NOMO-1 treated with dmso at 0.1 percent for 144 hours (cell line): ENCODE measurements at regions not wholly inside any gene's neighbourhood (a gene's known extent, or its start where the extent isn't known, plus 50 kb on each side); places are given as distances from the start of the nearest gene placed in this dataset.
"Not testable (repeated sequence)": the region's sequence is repeated elsewhere in the genome, so short reads cannot be mapped to it uniquely, and the experiment has no call there.

ENCODE experiments used
- DNase-seq: peaks from one replicate; lab custom pipeline; 2025; ENCODE audit not compliant: unreplicated experiment; lab: John Stamatoyannopoulos, UW

DNA sequence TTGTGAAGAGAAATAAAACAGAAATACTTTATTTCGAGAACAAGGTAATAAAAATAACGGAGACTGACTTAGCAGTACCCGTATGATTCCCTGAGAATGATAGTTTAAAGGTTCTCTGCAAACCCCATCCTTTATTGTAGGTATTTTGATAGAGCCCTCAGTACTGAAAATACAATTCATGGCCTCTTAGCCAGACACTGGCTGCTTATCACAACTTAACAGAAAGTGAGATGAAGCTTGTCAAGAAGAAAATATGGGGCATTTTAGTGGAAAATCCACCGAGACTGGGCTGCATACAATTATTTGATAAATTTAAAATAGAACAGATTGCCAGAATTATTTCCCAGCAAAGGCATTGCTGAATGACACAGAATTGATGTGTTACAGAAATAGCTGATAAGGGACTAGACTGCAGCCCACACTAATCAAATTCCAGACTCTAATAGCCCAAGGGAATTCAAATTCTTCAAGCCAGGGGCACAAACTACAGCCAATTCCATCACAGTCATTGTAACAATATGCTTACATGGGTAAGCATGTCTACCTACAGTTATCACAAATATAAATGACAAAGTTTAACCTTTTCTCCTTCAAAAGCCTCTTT, 521.9 kb downstream of the PLOD2 start:
- DNase-seq = no peak

DNA sequence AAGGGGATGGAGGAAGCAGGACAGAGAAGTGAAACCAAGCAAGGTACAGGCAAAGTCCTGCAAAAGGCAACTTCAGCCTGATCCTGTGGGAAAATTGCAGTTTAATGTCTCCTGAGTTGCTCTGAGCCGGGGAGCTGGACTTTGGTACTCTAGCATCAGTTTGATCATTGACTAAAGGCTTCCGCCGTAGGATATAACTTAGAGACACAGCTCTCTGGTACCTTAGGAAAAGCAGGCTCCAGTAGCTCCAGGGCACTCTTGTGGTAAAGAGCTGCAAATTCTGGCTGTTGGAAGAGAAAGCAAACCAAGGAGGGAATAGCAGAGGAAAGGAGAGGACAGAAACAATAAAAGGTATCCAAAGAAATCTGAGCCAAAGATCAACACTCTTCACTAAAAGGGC, 521.1 kb downstream of the PLOD2 start:
- DNase-seq = no peak

DNA sequence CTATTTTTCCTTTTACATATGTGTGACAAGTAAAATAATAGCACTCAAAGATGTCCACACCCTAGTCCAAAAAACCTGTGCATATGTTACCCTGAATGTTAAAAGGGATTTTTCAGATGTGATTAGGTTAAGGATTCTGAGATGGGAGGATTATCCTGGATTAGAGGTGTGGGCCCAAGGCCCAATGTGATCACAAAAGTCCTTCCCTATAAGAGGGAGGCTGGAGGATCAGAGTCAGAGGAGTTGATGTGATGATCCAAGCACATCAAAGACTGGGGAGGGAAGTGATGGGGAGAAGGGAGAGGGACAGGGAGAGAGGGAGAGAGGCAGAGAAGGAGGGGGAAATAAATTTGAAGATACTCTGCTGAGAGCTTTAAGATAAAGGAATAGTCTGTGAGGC, 512.6 kb downstream of the PLOD2 start:
- DNase-seq = no peak

DNA sequence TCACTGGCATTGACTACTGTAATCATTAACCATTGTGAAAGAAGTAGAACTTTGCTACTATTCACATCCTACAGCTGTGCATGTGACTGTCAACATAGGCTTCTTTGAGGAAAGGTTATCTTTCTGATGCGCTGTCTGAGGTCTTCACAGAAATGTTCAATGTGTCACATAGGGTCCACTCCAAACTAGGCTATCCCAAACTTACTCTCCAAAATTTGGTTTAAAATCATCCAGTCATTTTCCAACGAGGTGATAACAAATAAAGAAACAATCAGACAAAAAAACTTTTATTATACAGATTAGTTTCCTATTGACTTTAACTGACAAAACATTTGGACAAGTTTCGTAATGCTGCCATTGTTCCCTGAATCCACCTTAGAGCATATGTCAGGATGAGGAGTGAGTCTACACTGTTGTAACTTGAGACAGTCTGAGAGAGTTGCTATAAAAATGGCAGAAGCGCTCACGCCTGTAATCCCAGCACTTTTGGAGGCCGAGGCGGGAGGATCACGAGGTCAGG, 511.6 kb downstream of the PLOD2 start:
- DNase-seq = no peak

DNA sequence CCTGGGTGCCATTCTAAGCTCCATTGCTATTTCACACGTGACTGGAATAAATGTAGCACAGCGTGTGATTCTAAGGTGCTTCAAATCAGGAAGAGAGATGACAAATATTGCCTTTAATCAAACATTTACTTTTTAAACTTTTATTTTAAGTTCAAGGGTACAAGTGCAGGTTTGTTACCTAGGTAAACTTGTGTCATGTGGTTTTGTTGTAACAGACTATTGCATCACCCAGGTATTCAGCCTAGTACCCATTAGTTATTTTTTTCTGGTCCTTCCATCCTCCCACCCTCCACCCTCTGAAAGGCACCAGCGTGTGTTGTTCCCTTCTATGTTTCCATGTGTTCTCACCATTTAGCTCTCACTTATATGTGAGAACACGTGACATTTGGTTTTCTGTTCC, 510.8 kb downstream of the PLOD2 start:
- no peak for DNase-seq

DNA sequence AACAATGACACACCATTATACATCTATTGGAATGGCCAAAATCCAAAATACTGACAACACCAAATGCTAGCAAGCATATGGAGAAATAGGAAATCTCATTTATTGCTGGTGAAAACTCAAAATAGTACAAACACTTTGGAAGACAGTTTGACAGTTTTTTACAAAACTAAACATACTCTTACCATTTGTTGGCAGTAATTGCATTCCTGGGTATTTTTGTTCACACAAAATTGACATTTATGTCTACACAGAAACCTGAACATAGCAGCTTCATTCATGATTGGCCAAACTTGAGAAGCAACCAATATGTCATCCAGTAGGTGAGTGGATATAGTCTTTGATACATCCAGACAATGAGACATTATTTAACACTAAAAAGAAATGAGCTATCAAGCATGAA, 489.9 kb downstream of the PLOD2 start:
- DNase-seq = no peak

DNA sequence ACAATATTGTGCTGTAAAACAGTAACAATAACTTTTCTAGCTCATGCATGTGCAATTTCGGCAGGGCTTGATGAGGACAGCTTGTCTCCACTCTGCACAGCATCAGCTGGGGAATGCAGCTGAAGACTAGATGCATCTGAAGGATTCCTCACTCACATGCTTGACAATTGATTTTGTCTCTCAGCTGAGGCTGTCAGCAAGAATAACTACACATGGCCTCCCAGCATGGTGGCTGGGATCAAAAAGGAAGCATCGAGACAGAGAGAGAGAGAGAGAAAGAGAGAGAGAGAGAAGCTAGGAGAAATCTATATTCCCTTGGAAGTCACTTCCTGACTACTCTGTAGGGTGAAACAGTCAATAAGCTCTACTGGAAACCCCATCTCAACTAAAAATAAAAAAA, 487.1 kb downstream of the PLOD2 start:
- no peak for DNase-seq

DNA sequence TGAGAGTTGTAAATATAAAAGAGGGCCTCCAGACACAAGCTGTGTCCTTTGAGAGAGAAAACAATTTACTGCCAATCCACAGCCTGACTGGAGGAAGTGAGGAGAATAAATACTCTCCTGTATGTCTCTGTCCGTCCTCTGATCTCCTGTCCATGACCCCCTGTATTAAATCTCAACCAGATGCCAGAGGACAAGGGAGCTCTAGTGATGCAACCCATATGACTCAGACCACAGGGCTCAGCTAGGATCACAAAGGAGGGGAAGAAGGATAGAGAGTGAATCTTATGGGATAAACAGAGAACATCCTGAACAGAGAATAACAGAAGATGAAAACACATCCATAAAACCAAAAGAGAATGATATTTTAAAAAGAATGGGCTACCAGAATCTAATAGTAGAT, 482.6 kb downstream of the PLOD2 start:
- no peak for DNase-seq

DNA sequence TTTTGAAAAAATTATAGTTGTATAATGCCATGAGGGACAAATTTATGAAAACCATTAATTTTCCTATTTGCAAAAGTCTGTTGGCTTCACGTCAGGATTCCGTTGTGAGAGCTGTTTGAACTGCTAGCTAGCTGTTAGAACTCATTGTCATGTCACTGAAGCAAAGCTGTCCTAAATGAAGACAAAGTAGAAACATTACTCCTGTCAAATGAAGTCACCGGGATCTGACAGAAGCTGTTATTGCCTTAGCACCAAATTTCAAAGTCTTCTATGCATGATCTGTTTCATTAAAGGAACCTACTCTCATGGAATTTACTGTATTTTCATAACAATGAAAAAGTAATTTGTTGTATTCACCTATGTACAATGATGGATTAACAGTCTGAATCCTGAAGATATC, 479.8 kb downstream of the PLOD2 start:
- DNase-seq = no peak

DNA sequence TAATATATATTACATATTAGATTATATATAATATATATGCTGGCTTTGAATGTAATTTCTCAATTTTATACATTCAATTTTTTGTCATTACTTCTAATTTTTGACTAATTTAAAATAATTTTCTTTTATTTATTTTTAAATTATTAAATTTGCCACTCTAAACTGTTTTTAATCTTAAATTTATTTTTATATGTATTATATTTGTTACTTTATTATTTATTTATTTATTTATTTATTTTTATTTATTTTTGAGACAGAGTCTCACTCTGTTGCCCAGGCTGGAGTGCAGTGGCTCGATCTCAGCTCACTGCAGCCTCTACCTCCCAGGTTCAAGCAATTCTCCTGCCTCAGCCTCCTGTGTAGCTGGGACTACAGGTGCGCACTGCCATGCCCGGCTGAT, 473.0 kb downstream of the PLOD2 start:
- DNase-seq = not testable (repeated sequence)

DNA sequence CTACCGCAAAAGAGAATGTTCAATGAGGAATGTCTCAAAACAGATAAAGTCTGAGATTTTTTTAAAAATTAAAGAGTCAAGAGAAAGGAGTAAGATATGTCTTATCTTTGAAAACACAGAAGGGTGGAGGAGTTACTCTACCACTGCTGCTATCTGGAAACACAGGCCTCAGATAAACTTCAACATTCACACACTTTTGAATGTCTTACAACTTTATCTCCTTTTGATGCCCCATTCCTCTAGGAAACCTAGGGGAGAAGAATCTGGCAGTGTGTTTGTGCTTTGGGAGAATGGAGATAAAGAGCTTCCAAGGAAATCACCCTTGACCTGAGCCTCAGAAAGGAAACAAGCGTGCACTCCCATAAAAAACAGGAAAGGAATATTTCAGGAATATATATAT, 468.2 kb downstream of the PLOD2 start:
- DNase-seq = no peak

DNA sequence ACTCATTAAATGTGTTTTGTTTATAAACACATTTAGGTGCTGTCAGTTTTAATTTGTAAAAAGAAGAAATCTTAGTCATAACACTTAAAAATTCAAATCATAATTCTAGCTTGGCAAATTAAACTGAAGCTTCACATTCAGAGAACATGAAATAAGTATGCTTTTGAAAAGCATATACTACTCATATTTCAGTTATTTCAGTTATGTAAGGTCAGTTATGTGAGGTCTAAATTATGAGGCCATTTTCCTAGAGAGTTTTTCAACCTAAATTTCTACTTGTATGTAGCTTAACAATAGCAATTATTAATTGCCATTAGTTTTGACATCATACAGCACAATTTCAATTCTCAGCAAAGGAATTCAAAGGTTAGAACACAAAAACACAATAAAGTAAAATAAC, 465.0 kb downstream of the PLOD2 start:
- DNase-seq = no peak

DNA sequence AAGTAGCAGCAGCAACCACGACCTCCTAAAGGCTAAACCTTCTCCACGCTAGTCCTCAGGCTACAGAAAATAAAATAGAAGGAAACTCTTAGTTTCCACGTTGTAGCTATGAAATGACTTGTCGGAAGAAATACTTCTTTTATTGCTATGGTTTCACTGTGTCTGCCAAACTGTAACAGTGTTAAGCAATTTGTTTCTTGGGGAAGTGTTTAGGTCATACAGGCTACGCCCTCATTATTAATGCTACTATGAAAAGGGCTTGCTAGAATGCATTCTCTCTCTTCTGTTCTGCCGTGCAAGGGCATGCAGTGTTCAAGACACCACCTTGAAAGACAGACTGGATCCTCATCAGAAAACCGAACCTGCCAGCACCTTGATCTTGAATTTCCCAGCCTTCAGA, 462.7 kb downstream of the PLOD2 start:
- peak; percentile 45 for DNase-seq

DNA sequence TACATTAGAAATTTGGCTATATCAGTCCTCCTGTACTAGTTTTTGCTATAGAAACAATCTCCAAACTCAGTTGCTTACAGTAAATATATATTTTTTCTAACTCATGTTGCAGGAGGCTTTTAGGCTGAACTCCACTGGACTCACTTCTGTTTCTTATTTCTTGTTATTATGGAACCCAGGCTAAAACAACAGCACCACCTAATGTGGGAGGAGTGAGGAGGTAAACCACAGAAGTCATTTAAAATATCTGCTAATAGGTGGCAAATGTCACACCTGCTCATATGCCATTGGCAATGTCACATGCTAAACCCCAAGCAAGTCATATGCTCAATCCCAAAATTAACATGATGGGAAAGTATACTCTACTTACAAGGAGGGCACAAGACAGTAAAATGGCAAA, 462.2 kb downstream of the PLOD2 start:
- DNase-seq = no peak

DNA sequence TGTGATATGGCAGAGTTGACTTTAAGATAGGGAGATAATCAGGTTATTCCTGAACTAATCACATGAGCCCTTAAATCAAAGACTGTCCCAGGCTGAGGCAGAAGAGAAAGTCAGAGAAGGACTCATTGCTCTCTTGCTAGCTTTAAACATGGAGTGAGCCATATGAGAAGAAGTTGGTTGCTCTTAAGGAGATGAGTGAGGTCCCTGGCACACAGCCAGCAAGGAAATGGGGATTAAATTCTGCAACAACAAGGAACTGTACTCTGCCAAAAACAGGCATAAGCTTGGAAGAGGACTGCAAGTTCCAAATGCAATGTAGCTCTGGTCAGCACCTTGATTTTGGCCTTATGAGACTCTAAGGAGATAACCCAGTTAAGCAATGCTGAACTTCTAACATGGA, 457.0 kb downstream of the PLOD2 start:
- no peak for DNase-seq

DNA sequence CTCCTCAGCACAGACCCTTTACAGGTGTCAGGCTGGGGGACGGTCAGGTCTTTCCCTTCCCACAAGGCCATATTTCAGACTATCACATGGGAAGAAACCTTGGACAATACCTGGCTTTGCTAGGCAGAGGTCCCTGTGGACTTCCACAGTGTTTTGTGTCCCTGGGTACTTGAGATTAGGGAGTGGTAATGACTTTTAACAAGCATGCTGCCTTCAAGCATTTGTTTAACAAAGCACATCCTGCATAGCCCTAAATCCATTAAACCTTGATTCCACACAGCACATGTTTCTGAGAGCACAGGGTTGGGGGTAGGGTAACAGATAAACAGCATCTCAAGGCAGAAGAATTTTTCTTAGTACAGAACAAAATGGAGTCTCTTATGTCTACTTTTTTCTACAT, 451.2 kb downstream of the PLOD2 start:
- not testable (repeated sequence) for DNase-seq

DNA sequence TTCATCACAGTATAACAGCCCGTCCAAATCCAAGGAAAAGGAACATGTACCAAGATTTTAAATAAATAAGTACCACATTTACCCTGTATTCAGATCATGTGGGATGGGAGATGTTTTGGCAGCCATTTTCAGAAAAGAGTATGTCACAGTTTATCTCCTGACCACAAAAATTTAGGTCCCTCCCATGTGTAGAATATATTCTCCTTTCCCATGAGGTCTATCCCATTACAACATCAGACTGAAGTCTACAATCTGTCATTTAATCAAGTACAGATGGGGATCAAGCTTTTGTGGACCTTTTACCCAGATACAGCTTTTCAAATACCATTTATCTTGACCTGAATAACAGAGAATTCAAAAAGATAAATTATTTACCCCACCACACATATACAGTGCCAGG, 444.5 kb downstream of the PLOD2 start:
- no peak for DNase-seq

DNA sequence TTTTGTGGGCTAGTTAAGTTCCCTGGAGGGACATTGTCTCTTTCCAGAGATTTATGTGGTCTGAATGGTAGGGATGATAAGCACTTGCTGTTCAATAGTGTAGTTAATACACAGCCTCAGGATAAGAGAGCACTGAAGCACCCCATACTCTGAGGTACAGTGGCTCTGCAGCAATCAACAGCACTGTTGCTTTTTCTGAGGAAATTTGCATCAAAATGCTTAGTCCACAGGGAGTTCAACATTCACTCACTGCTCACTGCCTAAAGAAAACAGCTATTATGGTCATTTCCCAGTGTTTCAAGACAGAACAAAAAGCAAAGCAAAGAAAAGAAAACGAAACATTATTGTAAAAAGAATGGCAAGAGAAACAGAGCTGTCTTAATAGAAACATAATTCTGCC, 441.9 kb downstream of the PLOD2 start:
- no peak for DNase-seq

DNA sequence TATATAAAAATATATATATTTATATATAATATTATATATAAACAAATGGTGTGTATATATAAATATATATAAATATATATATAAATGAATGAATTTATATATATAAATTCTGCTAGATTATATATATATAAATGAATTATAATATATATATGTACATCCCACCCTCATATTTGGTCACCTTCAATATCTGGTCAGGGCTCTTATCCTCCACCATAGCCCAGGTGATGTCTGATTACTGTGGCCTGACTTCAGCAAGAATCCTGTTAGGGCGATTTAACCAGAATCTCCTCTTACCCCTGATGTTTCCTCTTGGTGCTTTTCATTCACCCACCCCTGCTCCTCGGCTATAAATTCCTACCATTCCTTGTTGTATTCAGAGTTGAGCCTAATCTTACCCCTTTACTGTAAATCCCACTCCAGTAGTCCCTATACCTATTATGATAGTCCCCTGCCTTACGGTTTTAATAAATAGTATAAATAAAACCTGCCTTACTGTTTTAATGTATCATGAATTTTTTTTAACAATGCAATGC, 439.6 kb downstream of the PLOD2 start:
- no peak for DNase-seq

DNA sequence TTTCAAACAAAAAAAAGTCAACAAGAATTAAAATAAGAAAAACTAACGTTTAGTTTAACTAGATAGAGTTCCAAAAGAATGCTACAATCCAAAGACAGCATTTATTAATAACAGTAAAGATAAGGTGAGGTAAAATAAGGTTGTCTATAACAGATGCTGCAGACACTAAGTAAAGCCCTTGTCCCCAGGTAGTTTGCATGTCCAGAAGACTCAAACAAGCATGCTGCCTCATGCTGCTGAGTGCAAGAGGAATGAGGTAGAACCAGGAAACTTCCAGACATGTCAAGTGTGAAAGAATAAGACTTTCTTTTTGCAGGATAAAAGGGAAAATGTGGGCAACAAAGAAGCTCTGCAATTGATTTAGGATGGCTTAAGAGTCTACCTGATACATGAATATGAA, 439.2 kb downstream of the PLOD2 start:
- no peak for DNase-seq

DNA sequence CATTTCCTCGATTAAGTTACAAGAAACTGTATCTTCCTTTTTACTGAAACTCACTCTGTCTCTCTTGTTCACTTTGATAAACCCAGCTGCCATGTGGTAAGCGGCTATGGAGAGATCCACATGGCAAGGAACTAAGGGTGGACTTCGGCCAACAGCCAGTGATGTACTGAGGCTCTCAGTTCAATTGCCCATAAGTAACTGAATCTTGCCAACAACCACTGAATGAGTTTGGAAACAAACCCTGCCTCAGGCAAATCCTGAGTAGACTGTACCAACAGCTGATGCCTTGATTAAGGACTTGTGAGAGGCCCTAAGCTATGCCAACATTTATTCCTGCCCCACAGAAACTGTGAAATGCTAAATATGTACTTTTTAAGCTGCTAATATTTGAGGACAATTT, 433.5 kb downstream of the PLOD2 start:
- DNase-seq = no peak

DNA sequence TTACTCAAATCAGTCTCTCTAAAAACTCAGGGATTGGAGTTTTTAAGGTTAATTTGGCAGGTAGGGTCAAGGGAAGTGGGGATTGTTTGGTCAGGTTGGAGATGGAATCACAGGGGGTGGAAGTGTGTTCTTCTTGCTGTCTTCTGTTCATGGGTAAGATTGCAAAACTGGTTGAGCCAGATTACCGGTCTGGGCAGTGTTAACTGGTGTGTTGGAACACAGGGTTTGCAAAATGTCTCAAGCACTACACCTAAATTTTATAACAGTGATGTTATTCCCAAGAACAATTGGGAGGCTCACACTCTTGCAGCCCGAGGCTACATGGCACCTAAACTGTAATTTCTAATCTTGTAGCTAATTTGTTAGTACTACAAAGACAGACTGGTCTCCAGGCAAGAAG, 425.4 kb downstream of the PLOD2 start:
- DNase-seq = no peak

DNA sequence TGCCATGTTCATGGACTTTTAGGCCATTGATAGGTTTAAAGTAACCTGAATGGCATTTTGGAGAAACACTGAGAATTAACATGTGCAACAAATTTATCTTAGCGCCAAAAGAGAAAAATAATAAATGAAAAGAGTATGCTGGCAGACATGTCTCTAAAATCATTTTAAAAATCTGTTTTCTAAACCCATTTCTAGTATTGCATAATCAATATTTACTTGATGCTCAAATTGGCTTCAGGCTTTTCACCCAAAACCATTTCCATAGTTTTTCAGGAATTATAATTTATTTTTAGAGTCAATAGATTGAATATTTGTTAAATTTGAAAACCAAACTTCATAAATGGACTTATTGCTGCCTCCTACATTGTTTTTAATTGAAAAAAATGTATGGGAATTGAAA, 423.0 kb downstream of the PLOD2 start:
- no peak for DNase-seq
